GM10266 (cell line): ENCODE measurements at regions not wholly inside any gene's neighbourhood (a gene's known extent, or its start where the extent isn't known, plus 50 kb on each side); places are given as distances from the start of the nearest gene placed in this dataset.

Experiments used
- DNase-seq: peaks from one replicate; pipeline ENCODE4 v3.0.0; 2012; ENCODE audit errors: extremely low spot score
- TF ChIP-seq, protein P1 (sequence below): IDR thresholded peaks from 2 replicates; pipeline ENCODE4 v1.5.1; 2012; ENCODE audit warnings: mild to moderate bottlenecking, low read depth; ENCODE audit not compliant: control insufficient read depth, insufficient read depth; ENCODE audit errors: missing control alignments

DNA sequence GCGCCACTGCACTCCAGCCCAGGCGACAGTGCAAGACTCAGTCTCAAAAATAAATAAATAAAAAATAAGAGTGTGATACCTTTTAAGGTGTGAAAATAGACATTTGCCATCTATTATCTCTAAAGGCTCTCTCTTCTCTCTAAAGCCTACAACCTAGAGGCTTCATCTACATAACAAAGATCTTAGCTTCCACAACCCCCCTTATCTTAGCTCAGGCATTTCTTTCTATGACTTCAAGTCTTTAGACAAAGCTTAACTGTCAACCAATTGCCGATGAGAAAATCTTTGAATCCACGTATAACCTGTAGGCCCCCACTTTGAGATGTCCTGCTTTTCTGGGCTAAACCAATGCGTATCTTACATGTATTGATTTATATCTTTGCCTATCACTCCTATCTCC lies 64.9 kb upstream of the ADAMTS19 start:
- TF ChIP-seq, protein P1, sequence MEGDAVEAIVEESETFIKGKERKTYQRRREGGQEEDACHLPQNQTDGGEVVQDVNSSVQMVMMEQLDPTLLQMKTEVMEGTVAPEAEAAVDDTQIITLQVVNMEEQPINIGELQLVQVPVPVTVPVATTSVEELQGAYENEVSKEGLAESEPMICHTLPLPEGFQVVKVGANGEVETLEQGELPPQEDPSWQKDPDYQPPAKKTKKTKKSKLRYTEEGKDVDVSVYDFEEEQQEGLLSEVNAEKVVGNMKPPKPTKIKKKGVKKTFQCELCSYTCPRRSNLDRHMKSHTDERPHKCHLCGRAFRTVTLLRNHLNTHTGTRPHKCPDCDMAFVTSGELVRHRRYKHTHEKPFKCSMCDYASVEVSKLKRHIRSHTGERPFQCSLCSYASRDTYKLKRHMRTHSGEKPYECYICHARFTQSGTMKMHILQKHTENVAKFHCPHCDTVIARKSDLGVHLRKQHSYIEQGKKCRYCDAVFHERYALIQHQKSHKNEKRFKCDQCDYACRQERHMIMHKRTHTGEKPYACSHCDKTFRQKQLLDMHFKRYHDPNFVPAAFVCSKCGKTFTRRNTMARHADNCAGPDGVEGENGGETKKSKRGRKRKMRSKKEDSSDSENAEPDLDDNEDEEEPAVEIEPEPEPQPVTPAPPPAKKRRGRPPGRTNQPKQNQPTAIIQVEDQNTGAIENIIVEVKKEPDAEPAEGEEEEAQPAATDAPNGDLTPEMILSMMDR: no peak
- no peak for DNase-seq

DNA sequence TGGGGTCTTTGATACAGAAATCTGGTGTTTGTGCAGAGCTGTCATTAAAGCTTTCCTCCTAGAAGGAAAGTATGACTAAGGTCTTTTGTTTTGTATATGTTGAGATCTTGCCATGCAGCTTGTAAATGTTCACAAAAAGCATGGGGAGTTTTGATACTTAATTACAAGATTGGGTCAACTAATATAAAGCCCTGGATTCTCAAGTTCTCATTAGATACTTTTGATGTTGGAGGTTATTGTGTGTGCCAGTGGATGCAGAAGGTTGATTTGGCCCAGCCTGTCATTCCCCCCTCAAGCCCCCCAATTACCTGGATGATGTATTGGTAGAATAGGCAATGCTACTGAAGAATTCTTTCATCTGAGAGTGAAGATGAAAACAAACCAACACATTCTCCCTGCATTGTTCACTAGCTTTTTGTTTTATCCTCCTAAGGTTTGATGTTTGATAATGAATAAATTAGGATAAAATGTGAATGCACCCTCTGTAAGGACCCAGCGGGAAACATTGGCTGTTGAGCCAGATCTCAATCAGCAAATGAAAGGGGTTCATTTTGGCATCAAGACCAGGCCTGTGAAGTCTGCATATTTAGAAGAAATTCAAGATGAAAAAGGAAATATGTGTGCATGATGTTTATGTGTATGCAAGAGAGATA lies 61.9 kb upstream of the ADAMTS19 start:
- TF ChIP-seq, protein P1: no peak
- no peak for DNase-seq

DNA sequence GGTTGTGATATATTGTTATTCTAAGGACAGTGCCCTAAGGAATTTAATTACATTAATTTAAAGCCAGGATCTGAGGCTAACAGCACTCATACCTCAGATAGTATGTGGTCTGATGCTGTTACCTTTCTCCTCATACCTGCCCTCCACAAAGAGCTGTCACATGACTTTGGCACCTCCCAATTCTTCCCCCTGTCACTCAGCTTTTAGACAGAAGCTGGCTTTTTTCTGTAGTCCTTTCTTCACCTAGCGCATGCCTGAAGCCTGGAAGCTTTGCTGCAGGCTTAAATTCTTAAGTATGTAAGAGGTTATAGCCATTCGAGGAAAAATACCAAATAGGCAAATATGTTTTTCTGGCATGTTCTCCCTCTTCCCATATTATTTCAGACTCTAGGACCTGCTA lies 61.0 kb upstream of the ADAMTS19 start:
- DNase-seq: no peak
- TF ChIP-seq, protein P1: no peak

DNA sequence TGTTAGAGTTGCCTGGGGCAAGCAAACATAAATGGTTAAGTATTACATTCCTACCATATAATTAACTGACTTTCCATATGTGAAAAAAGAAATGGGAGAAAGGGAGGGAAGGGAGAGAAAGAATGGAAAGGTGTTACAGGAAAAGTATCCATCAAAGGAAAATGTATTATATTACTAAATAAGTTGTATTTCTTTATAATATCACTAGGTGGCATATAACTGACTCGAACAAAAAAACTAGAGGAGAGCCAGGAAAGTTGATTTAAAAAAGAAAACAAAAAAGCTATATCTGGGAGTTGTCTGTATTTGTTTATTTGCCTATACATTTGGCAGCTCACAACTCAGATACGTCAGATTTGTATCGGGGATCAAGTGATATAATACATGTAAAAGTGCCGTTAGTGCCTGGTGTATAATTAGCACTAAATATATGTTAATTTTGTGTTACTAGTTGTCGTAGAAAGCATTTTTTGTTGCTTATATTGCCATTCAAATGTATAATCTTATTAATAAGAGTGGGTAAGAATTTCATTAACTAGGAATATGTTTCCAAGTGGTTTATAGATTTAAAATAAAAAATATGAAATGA lies 59.6 kb upstream of the ADAMTS19 start:
- TF ChIP-seq, protein P1: no peak
- no peak for DNase-seq

DNA sequence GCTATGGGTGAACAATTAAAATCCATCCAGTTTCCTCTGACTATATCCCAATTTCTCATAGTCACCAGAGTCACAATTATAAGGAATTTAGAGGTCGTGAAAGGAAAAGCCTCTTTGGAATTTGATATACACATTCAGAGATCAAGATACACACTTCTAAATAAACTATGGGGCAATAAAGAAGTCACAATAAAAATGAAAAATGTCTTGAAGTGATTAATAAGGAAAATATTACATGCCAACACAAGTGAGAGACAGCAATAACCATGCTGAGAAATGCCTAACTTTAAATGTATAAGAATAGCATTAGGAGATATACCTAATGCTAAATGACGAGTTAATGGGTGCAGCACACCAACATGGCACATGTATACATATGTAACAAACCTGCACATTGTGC lies 54.9 kb upstream of the ADAMTS19 start:
- no peak for DNase-seq
- TF ChIP-seq, protein P1: no peak

DNA sequence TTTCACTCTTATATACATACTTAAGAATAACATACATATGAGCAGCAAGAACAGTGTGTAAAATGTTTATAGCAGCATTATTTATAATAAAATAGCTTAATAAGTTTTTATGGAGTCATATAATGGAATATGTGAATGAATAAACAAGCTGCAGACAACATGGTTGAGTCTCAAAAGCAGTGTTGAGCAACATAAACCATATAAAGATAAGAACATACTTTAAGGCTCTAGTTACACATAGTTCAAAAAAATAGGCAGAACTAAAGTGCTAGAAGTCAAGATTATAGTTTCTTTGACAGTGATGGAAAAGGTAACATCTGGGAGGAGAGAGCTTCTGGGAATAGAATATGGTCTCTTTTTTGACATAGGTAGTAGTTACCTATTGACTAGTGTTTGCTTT lies 53.7 kb upstream of the ADAMTS19 start:
- no peak for DNase-seq
- TF ChIP-seq, protein P1: no peak
